GM23248 (cell line): ENCODE measurements at regions not wholly inside any gene's neighbourhood (a gene's known extent, or its start where the extent isn't known, plus 50 kb on each side); places are given as distances from the start of the nearest gene placed in this dataset.

Source experiments
- EZH2 ChIP-seq: fragments of 200-600 bp; sonication (generic); IDR thresholded peaks from 2 replicates; pipeline ENCODE4 v1.6.1; 2018; ENCODE audit warnings: antibody characterized with exemption, mild to moderate bottlenecking; ENCODE audit not compliant: insufficient read depth, poor library complexity, severe bottlenecking
- EZH2phosphoT487 ChIP-seq: fragments of 200-600 bp; sonication (generic); IDR thresholded peaks from 2 replicates; pipeline ENCODE4 v1.6.1; 2018; ENCODE audit warnings: antibody characterized with exemption, moderate library complexity, mild to moderate bottlenecking, low read depth; ENCODE audit not compliant: insufficient read depth

DNA sequence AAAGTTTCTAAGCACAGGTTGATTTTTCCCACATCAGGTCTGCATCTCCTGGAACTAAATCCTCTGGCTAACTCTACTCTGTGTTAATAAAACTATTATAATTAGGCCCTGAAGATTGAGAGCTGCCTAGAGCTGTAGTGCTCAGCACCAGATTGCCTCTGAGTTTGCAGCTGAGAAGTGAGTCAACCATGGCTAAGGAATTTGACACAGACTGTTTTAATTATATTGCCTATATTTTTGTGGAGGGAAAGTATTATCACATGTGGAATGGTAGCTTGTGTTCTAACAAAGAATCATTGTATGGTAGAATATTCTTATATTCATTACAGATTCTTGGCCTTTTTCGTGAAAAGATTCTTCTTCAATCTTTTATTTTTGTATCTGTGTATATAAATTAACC, 1907.6 kb upstream of the TENM3 start:
- no peak for TF ChIP-seq EZH2
- TF ChIP-seq EZH2phosphoT487 = no peak
